ENCODE measurements at regions not wholly inside any gene's neighbourhood (a gene's known extent, or its start where the extent isn't known, plus 50 kb on each side); places are given as distances from the start of the nearest gene placed in this dataset.

DNA sequence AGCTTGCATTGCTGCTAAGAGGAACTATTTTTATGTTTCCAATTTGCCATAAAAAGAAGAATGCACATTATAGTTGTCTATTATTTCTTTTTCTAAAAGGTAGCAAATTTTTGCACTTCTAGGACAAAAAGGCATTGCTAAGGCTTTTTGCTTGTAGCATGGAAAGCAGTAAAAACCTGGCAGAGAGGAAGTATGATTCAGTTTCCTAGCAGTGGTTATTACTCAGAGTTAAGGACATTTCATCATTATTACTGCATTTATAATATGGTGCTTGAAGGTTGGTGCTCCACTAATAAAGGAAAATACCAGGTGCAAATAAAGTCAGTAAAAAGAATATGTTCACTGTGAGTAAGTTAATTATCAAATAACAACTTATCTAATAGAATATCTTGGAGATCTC is 179.8 kb upstream of the PLPPR1 start:
- ChIA-PET POLR2A (no interaction called here), CTCF (no interaction called here)
- H3K4me3 ChIP-seq (ENCODE audit: low read depth, low read length): no peak overlapping the region
- TF ChIP-seq, protein P1, sequence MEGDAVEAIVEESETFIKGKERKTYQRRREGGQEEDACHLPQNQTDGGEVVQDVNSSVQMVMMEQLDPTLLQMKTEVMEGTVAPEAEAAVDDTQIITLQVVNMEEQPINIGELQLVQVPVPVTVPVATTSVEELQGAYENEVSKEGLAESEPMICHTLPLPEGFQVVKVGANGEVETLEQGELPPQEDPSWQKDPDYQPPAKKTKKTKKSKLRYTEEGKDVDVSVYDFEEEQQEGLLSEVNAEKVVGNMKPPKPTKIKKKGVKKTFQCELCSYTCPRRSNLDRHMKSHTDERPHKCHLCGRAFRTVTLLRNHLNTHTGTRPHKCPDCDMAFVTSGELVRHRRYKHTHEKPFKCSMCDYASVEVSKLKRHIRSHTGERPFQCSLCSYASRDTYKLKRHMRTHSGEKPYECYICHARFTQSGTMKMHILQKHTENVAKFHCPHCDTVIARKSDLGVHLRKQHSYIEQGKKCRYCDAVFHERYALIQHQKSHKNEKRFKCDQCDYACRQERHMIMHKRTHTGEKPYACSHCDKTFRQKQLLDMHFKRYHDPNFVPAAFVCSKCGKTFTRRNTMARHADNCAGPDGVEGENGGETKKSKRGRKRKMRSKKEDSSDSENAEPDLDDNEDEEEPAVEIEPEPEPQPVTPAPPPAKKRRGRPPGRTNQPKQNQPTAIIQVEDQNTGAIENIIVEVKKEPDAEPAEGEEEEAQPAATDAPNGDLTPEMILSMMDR (IDR thresholded peaks at IDR 0.05; ENCODE audit: insufficient read depth, low read length, missing control alignments): no peak
- no peak for DNase-seq (ENCODE audit: low read depth, low spot score)

DNA sequence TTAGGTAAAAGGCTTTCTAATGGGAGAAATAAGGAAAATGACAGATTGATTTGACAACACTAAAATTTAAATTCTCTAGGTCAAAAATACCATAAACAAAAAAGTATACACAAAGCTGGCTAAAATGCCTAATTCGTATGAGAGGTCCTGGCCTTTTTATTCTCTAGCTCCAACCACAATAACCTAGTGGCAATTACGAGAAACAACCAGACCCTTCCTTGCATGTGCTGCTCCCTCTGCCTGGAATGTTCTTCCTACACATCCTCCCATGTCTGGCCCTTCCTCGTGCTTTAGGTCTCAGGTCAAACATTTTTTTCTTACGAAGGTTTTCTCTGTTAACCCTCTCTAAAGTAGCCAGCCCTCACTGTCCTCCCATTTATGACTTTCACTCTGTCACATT is 176.4 kb upstream of the PLPPR1 start:
- H3K4me3 ChIP-seq (ENCODE audit: low read depth, low read length): no peak overlapping the region
- ChIA-PET POLR2A (no interaction called here), CTCF (no interaction called here)

DNA sequence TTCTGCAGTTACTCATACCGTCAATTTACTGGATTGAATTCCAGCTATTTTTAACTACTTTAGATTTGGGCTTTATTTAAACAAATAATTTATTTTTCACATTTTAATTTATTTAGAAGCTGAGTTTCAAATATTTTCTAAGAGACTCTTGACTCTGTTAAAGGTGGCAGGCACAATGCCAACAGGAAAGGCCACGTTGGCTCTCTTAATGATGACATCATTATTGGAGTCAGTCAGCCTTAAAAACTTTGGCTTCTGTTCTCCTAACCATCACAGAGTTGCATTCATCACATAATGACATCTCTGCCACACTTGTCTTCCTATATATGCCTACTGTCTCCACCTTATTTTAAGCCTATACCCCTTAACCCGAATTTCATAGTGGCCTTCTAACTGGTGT is 172.3 kb upstream of the PLPPR1 start:
- POLR2A ChIA-PET: no interaction called here
- DNase-seq (ENCODE audit: low read depth, low spot score): no peak
- H3K4me3 ChIP-seq (ENCODE audit: low read depth, low read length): no peak overlapping the region
- TF ChIP-seq, protein P1 (IDR thresholded peaks at IDR 0.05; ENCODE audit: insufficient read depth, low read length, missing control alignments): no peak
- CTCF ChIA-PET: no interaction called here

More for the DNA sequence above, 176.4 kb upstream of the PLPPR1 start:
- TF ChIP-seq, protein P1 (IDR thresholded peaks at IDR 0.05; ENCODE audit: insufficient read depth, low read length, missing control alignments): no peak
- no peak for DNase-seq (ENCODE audit: low read depth, low spot score)

DNA sequence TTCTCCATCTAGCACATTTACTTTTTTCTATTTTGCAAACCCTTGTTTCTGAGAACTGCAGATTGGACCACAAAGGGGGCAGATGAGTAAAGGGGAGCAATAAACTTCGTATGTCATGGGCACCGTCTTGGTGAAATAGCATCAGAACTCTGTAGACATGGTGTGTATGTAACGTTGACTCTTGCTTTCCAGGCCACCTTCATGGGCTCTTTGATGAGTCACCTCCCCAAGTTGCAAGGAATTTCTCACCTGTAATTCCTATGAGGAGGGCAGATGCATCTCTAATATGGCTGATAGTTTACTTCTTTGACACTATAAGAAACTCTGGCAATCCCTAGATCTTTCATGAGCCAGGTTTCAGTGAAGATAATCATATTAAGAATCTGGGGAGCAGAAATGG is 163.4 kb upstream of the PLPPR1 start:
- TF ChIP-seq, protein P1 (IDR thresholded peaks at IDR 0.05; ENCODE audit: insufficient read depth, low read length, missing control alignments): no peak
- POLR2A ChIA-PET: no interaction called here
- DNase-seq (ENCODE audit: low read depth, low spot score): no peak
- H3K4me3 ChIP-seq (ENCODE audit: low read depth, low read length): no peak overlapping the region
- CTCF ChIA-PET: no interaction called here

DNA sequence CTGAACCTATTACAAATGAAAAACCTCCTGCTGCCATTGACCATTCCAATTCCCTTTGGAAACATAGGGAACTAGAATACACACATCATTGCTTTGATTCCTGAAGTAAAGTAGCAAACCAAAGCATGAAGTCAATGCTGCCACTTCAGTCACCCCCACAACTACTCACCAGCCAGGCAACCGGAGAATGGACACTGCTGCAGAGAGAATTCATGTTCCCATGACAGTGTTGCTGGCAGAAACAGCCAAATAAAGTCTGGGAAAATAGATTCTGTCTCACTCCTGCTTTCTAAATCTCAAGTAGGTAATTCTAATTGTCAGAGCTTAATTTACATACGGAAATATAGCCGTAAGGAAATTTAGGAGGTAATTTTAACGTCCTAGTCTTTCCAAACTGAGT is 162.9 kb upstream of the PLPPR1 start:
- TF ChIP-seq, protein P1 (IDR thresholded peaks at IDR 0.05; ENCODE audit: insufficient read depth, low read length, missing control alignments): no peak
- CTCF ChIA-PET: no interaction called here
- POLR2A ChIA-PET: no interaction called here
- H3K4me3 ChIP-seq (ENCODE audit: low read depth, low read length): no peak overlapping the region
- DNase-seq (ENCODE audit: low read depth, low spot score): no peak

DNA sequence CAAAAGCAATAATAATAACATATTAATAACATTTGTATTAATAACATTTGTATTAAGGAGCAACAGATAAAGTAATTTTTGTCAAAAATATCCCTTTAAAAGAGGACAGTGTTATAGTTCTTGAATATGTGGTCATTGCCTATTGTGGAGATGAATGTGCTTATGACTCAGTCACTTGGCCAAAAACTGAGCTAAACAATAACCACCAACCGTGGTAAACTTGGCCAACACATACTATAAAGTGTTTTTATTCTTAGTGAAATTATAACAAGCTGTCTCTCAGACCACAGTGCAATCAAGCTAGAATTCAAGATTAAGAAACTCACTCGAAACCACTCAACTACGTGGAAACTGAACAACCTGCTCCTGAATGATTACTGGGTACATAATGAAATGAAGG is 159.2 kb upstream of the PLPPR1 start:
- H3K4me3 ChIP-seq (ENCODE audit: low read depth, low read length): no peak overlapping the region
- no peak for DNase-seq (ENCODE audit: low read depth, low spot score)
- ChIA-PET CTCF (no interaction called here), POLR2A (no interaction called here)
- TF ChIP-seq, protein P1 (IDR thresholded peaks at IDR 0.05; ENCODE audit: insufficient read depth, low read length, missing control alignments): no peak

Data from AG04449 (cell line).